ENCODE measurements at regions not wholly inside any gene's neighbourhood (a gene's known extent, or its start where the extent isn't known, plus 50 kb on each side); places are given as distances from the start of the nearest gene placed in this dataset.
"Not testable (repeated sequence)": the region's sequence is repeated elsewhere in the genome, so short reads cannot be mapped to it uniquely, and the experiment has no call there.

- DNase-seq (ENCODE audit: low read depth, low spot score): no peak
These were observed 157.3 kb upstream of the RUNX1 start for GRCh38 chr21:35206141-35207125.

DNA sequence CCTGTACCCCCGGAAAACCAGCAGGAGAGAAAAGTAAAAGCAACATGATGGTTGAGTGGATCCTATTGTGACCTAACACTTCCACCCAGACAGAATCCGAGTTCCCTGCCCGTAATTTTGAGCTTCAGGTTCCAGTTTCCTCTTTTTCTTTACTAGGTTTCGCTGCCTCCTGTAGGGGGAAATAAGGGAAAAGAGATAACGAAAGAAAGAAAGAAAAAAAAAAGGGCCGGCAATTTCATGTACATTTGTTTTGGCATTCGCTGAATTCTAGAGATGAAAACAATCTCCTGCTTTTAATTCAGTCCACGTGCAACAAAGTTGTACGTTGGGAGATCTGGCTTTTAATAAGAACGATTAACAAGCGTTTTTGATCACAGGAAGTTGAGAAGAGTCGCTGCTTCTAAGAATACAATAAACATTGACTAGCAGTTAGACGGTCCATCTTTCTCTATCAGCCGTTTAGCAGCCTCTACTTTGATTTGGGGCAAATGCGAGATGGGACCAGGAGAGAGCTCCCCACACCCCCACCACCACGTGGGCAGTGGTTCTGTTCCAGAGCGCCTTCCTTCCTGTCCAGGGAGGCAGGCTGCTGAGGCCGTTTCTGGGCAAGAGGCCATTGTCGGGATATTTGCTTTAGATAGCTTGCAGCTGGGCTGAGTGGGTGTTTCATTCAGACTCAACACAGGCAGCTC lies 155.9 kb upstream of the RUNX1 start:
- DNase-seq (ENCODE audit: low read depth, low spot score): peak; percentile 74

DNA sequence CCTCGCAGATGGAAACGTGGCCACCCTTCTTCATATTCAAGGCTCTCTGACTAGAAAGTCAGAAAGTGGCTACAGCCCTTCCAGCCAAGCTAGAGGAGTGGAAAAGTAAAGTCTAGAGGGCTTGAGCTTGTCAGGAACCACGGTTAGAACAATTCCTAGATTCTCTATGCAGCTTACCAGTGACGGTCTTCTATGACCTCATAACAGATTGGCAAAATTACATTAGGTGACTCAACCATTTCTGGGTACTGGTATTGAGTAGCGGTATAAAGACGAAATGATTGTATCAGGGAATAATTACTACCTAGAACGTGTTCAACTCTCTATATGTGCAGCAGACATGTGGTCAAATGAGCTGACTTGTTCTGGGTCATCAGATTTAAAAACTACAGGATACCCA lies 155.0 kb upstream of the RUNX1 start:
- no peak for DNase-seq (ENCODE audit: low read depth, low spot score)

DNA sequence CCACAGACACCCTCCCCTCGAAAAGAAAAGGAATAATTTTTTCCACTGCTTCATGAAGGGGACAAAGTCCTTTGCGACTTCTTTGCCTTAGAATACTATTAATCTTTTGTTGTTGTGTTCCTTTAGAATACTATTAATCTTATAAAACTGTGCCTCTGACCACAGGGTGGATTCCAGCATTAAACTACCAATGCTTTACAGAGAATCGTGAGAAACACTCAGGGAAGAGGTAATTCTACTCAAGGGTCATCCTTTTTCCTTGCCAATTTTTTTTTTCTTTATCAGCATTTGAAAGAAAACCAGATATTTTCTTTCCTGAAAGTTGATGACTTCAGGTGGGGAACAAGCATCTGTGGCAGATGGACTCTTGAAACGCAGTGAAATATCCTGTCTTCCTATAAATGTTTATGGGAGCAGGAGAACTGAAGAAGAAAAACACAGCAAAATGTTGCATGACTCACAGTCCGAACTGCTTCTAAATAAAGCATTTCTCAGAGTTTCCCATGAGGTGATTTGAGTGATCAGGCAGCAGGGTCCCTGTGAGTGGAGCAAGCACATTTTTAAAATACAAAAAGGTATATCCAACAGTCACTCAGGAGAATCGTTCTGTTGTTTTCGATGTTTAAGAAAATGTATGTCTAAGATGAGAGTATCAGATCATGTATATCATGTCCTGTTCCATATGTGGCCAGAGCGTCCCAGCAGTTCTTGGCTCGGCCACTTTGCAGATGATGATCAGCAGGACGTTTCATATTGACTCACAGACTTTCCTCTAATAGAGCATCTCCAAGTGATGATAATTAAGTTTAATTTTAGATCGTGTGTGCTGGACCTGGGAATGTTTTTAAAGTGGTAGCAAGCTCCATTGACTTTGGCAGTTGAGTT lies 154.2 kb upstream of the RUNX1 start:
- peak; percentile 82 for DNase-seq (ENCODE audit: low read depth, low spot score)

- no peak for DNase-seq (ENCODE audit: low read depth, low spot score)
These were observed 153.3 kb upstream of the RUNX1 start for GRCh38 chr21:35202431-35202830.

GRCh38 chr21:35201799-35202198 lies 152.7 kb upstream of the RUNX1 start:
- no peak for DNase-seq (ENCODE audit: low read depth, low spot score)

DNA sequence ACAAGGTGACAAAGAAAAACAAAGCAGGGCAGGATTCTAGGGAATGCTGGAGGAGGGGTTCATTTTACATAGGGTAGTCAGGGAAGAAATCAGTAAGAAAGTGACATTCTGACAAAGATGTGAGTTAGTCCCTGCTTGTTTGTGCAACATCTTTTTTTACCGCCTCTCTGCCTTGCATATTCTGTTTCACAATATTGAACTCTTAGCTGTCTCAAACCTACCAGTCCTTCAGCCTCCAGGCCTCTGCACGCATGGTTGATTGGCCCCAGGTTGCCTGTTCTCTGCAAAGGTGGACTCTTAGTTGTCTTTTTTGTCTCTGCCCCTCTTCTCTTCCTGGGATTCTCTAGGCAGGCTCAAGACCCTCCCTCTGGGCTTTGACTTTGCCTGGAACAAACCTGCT lies 152.2 kb upstream of the RUNX1 start:
- no peak for DNase-seq (ENCODE audit: low read depth, low spot score)

DNA sequence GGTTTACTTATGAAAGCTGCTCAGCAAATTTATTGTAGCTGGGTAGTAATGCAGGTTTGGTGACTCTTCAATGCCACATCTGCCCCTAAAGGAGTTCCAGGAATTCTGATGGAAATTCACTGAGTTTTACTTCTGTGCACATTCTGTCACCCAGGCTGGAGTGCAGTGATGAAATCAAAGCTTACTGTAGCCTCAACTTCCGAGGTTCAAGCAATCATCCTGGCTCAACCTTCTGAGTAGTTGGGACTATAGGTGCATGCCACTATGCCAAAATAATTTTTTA lies 150.6 kb upstream of the RUNX1 start:
- DNase-seq (ENCODE audit: low read depth, low spot score): no peak

- DNase-seq (ENCODE audit: low read depth, low spot score): no peak
These were observed 150.1 kb upstream of the RUNX1 start for GRCh38 chr21:35198982-35199732.

DNA sequence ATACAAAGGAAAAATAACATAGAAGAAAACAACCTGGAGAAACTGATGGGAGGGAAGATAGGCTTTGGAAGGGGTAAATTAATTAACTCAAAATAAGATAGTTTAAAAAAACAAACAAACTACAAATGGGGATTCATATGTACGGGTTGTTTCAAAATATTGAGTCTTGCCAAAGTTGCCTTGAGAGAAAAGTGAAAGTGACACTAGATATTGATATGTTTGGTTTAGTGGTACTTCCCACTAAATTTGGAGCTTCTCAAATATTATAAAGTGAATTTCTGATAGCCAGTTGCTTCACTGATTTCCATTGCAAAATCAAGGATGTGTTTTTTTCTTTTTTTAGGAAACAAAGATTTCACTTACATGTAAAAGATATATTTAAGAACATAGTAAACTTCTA lies 149.5 kb upstream of the RUNX1 start:
- no peak for DNase-seq (ENCODE audit: low read depth, low spot score)

GRCh38 chr21:35197992-35198431 lies 148.9 kb upstream of the RUNX1 start:
- peak; percentile 83 for DNase-seq (ENCODE audit: low read depth, low spot score)

GRCh38 chr21:35197191-35197590 lies 148.1 kb upstream of the RUNX1 start:
- no peak for DNase-seq (ENCODE audit: low read depth, low spot score)

- DNase-seq (ENCODE audit: low read depth, low spot score): no peak
These were observed 147.0 kb upstream of the RUNX1 start for GRCh38 chr21:35196128-35196527.

GRCh38 chr21:35195232-35195631 lies 146.1 kb upstream of the RUNX1 start:
- no peak for DNase-seq (ENCODE audit: low read depth, low spot score)

DNA sequence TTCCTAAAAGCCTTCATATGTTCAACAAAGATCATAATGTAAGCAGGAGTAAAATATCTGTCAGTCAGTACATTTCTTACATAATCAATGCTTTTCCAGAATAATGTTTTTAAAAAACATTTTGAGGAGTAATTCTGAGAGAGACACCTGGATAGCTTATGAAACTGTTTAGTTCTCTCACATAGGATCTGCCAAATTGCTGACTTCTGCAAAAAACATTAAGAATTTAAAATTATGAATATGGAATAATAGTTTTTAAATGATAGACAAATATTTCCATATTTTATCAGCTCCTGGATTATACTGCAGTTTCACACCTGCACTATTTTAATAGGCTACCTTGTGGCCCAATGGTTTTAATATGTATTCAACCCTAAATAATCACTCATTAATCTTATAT lies 142.7 kb upstream of the RUNX1 start:
- DNase-seq (ENCODE audit: low read depth, low spot score): no peak

GRCh38 chr21:35191128-35191527 lies 142.0 kb upstream of the RUNX1 start:
- DNase-seq (ENCODE audit: low read depth, low spot score): no peak

- DNase-seq (ENCODE audit: low read depth, low spot score): peak; percentile 44
These were observed 141.1 kb upstream of the RUNX1 start for GRCh38 chr21:35190201-35190701.

DNA sequence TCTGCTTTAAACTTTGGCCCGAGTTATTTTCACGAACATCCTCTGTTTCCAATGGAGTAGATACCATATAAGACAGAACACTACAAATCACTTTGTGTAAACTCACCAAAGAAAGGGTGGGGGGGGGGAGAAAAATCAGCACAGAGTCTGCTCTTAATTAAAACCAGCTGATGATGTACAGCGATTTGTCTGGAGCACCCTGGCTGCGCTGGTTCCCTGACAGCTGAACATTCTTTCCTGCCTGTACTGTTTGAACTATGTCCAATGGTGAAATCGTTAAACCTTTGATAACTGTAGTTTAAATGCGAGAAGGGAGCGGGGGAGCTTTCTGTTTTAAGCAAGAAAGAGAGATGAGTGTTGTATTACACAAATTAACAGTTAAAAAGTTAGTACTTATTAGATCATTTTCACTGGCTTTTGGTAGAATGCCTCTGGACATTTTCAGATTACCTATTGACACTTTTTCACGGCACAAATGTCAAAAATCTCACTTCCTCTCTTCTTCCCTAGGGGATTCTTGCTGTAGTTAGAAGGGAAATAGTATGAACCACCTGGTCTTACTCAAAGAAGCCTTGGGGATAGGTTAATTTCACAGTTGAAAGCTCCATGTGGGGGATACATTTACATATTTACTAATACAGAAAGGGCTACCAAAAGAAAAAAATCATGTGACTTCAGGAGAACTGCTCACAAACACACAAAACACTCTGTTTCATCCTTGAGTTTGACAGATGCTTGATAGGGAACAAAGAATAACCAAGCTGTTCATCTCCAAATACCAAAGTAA lies 140.2 kb upstream of the RUNX1 start:
- peak; percentile 70 for DNase-seq (ENCODE audit: low read depth, low spot score)

- DNase-seq (ENCODE audit: low read depth, low spot score): not testable (repeated sequence)
These were observed 134.3 kb upstream of the RUNX1 start for GRCh38 chr21:35183389-35183788.

GRCh38 chr21:35179990-35180540 lies 131.0 kb upstream of the RUNX1 start:
- peak; percentile 72 for DNase-seq (ENCODE audit: low read depth, low spot score)

Measured in astrocyte of the hippocampus (primary cell).